ENCODE measurements at regions not wholly inside any gene's neighbourhood (a gene's known extent, or its start where the extent isn't known, plus 50 kb on each side); places are given as distances from the start of the nearest gene placed in this dataset.
"Not testable (repeated sequence)": the region's sequence is repeated elsewhere in the genome, so short reads cannot be mapped to it uniquely, and the experiment has no call there.

DNA sequence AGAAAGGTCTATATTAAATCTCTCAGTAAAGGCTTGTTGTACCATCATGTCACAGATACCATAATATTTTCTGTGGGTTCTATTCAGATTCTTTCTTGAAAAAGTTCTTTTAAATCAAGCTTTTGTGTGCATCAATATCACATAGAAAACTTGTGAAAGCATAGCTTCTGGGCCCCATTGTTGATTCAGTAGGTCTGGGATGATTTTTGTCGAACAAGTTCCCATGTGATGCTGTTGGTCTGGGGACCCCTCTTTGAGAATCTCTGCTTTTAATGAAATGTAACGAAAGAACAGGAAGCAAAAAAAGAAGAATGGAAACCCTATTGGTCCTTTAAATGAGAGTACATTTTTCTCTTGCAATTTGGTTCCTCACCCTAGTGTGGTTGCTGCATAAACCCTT lies 597.7 kb upstream of the CITED2 start:
- no peak for DNase-seq (ENCODE audit: low read depth in 2 of 2)

DNA sequence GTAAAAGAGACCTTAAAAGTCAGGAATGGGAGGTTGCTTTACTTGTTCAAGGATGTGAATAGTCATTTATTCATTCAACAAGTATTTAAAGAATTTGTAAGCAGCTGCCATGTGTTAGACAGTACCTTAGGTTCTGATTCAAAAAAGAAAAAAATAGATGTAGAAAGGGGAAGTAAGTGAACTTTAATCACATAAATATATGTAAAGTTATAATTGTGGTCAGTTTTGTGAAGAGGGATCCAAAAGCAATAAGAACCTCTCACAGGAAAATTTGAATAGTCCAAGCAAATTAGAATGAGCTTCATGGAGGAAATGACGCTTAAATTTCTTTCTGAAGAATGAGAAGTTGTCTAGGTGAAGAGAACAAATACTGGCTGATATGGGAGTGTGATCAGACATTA lies 596.1 kb upstream of the CITED2 start:
- no peak for DNase-seq (ENCODE audit: low read depth in 2 of 2)

DNA sequence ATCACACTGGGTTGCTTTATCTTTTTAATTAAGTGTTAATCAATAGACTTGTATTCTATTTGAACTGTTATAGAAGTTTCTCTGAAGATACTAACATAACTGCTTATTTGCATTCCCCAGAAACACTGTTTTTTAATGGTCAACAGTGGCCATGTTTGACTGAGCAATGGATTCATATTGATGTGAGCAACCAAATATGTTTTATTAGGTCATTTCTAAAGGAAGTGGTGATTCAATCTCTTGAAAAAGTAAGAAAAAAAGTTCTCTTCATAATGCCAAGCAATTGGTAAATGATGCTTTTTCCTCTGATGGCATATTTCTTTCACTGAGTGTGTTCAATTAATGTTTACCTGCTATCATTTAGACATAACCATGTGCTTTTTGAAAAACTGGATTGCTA lies 593.0 kb upstream of the CITED2 start:
- DNase-seq (ENCODE audit: low read depth in 2 of 2), result no peak

DNA sequence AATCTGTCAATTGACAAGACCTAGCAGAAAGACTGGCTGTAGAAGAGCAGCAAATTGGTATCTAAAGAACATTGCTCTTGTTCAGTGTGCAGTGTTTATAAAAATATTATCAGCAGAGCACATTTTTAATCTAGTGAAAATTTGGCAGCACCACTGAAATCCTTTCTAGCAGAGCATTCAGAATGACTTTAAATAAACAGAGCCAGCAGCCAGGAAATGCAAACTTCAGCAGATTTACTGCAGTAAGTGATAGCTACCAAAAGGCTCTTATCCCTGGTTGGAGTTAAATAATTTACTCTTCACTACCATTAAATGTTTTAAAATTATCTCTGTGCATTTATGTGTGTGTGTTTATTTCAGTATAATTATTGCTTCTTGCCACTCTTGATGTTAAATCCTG lies 590.9 kb upstream of the CITED2 start:
- no peak for DNase-seq (ENCODE audit: low read depth in 2 of 2)

DNA sequence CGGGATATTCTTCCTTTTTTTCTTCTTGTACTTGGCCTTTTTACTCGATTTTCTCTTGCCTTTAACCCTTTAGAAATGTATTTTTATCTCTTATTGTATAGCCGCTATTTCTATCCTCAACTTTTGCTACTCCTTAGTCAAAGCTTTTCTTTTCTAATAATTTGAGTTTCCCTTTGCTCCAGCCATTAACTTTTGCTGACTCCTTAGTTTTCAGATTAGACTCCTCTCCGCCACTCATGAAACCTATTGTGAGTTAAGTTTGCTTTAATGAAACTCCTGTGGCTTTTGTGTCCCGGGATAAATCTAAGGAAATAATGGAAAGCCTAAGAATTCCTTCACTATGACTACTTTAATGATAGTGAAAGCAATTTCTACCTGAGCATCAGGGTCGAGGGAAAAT lies 590.3 kb upstream of the CITED2 start:
- DNase-seq (ENCODE audit: low read depth in 2 of 2), result no peak

DNA sequence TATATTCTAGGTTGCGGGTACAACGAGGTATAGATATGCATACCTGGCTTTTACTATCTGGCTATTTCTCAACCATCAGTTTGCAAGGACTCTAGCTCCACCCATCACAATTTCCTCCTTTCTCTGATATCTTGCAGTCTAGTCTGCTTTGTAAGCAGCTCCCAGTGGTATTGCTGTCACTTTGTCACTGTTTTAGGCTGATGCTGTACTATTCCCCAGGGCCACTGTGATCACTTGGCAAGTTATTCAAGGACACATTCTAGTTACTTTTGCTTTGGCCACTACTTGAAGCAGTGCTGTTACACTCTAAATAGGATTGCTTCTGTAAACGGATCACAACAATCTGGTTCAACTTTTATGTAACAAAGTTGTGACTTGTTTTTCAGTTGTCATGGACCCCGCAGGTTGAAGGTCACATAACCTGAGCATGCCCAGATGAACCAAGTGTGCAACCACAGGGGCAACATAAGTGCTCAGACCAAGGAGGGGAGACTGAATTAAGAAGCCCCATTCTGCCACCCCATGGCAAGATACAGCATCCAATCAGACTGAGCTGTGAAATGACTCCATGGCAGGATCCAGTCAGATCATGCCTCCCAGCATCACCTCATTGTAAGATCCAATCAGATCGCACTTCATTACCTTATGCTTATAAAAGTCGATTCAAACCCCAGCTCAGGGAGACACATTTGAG lies 588.4 kb upstream of the CITED2 start:
- DNase-seq (ENCODE audit: low read depth in 2 of 2), result no peak

DNA sequence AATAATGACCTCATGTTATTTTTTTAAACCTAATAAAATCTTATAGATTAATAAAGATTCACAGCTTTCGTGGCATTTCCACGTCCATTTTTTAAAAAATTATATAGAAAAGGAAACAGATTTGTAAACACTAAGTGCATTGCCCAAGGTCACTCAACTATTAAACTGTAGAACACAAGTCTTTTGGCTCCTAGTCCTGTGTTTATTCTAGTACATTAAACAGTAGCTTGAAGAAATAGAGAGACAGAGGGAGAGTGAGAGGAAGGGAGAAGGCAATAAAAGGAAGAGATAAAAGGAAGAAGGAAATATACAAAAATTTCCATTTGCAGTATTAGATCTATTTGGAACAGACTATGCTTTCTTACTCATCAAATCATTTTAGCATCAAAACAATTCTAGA lies 586.7 kb upstream of the CITED2 start:
- no peak for DNase-seq (ENCODE audit: low read depth in 2 of 2)

DNA sequence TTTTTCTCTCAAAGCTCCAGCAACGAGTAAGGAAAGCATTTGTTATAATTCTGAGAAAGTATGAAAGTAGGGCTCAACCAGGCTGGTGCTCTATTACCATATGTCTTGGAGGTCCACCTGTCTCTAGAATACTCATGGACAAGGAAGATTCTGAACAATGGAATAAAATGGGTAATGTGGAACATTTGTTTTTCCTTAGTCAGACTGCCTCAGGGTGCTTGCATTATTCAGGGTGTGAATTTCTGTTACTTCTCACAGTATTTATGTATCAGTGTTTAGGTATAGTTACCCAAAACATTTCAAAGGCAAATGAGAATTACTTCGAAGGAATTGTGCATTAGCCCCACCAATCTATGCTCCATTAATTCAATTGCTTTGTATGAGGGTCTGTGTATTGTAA lies 586.2 kb upstream of the CITED2 start:
- no peak for DNase-seq (ENCODE audit: low read depth in 2 of 2)

DNA sequence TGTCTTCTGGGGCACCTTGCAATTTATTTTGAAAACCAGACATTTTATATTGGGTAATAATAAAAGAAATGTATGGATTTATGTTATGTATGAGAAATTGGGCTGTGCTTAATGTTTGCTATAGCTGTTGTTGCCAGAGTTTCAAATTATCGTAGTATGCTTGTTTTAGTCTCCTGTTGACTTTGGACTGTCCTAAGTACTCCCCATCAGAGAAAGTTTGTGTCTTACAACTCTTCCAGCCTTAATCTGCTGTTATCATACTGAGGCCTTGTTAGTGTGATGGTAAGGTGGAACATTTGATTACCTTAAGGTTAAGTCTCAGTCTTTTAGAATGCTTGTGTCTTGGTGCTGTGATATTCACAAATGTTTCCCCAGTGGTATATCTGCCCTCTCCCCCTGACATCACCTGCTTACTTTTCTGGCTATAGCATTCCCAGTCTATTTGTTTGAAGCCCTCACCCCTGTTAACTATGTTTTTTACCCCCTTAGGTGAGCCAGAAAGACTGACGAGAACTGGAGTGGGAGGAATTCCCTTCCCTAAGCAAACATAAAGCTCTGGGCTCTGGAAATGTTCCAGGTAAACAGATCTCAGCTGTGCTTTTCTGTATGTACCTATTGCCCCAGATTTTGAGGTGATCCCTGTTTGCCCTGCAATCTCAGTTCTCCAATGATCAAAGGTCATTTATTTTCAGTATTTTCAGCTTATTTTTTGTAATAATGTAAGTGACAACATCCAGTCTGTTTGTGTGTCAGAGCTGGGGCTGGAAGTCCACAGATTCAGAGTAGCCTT lies 581.1 kb upstream of the CITED2 start:
- DNase-seq (ENCODE audit: low read depth in 2 of 2), result no peak

DNA sequence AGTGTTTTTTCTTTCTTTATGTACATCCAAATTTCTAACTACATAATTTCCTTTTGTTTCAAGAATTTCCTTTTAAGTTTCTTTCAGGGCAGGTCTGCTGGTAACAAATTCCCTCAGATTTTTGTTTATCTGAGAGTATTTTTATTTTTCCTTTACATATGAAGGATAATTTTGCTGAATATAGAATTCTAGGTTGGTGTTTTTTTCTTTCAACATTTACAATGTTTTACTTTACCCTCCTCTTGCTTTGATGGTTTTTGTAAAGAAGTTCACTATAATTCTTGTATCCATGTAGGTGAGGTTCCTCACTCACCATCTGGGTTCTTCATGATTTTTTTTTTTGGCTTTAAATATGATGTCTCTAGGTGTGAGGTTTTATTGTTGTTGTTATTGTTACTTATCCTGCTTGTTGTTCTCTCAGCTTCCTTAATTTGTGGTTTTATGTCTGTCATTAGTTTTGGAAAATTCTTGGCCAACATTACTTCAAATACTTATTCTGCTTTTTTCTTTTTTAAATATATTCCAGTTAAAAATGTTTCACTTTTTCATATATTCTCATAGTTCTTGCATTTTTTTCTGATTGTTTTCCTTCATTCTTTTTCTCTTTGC lies 580.1 kb upstream of the CITED2 start:
- no peak for DNase-seq (ENCODE audit: low read depth in 2 of 2)

DNA sequence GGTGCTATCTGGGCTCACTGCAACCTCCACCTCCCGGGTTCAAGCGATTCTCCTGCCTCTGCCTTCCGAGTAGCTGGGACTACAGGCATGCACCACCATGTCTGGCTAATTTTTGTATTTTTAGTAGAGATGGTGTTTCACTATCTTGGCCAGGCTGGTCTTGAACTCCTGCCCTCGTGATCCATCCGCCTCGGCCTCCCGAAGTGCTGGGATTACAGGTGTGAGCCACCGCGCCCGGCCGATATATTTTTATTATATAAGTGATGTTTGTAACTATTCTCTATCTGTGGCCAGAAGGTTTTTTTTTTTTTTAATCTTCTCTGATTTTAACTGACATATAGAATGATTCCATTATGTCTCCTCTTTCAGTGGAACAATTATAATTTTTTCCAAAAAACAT lies 579.3 kb upstream of the CITED2 start:
- DNase-seq (ENCODE audit: low read depth in 2 of 2), result not testable (repeated sequence)

DNA sequence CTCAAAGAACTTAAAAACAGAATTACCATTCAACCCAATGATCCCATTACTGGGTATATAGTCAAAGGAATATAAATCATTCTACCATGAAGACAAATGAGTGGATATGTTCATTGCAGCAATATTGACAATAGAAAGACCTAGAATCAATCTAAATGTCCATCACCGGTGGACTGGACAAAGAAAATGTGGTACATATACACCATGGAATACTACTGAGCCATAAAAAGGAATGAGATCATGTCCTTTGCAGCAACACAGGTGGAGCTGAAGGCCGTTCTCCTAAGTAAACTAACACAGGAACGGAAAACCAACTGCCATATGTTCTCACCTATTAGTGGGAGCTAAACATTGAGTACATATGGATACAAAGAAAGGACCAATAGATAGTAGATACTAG lies 576.7 kb upstream of the CITED2 start:
- no peak for DNase-seq (ENCODE audit: low read depth in 2 of 2)

DNA sequence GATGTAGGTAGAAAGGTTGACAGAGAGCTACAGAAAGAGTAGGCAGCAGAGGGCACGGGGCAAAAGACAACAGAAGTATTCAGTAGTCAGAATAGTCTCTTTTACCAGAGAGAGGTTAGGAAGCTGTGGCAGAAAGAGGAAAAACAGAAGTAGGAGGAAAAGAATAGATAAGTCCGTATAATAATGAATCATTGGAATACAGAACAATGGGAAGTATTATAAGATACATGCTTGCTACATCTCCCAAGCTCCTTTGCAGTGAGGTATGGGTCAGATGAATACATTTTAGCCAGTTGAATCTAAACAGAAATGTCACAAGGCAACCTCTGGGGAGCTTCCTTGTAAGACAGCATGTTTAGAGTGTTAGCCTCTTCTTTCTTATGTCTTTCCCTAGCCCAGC lies 570.5 kb upstream of the CITED2 start:
- DNase-seq (ENCODE audit: low read depth in 2 of 2), result no peak

DNA sequence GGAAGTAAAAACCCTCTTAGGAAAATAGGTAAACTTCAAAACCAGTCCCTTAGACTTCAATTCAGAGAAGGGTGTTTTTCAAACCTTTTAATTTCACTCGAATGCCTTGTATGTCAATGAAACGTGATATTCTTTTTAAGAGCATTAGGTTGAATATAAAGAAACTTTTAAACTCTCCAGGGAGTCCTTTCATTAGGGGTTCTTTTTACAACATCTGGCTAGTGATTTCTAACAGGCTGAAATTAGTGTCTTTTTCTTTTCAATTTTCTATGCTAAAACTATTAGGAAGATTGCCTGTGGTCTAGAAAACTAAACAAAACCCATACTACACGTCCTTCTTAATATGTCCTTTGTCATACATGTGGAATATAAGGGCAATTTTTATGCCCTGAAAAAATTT lies 569.7 kb upstream of the CITED2 start:
- no peak for DNase-seq (ENCODE audit: low read depth in 2 of 2)

DNA sequence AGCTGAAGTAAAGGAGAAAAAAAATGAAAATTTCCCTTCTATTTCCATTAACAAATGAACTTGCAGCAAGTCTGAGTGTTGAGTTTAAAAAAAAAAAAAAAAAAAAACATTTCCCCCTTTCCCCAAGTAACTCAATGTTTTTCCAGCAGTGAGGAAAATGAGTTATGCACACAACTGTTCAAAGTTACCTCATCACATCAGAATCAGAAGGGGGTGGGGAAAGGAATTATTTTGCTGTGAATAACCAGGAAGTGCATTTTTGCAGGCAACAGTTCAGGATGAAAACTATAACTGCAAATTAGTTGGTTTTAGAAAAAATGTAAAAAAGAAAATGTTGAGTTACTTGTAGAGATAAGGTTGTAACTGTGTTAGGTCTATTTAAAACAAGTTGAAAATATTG lies 568.9 kb upstream of the CITED2 start:
- DNase-seq (ENCODE audit: low read depth in 2 of 2), result no peak

DNA sequence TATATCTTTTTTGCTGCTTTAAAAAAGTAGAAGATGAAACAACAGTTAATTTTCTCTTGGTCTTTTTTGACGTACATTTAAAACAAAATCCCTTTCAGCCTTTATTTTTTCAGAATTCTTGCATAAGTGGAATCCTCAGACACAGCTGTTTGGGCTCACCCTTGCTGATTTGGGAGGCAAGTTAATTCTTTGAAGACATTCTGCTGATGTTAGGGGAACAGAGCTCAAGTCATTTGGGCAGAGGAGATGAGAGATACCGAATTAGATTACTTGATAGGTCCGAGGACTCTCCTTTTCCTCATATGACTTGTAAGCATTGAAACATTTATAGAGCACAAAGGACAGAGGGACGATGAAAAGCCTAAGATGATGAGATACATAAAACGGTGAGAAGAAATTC lies 567.9 kb upstream of the CITED2 start:
- no peak for DNase-seq (ENCODE audit: low read depth in 2 of 2)

DNA sequence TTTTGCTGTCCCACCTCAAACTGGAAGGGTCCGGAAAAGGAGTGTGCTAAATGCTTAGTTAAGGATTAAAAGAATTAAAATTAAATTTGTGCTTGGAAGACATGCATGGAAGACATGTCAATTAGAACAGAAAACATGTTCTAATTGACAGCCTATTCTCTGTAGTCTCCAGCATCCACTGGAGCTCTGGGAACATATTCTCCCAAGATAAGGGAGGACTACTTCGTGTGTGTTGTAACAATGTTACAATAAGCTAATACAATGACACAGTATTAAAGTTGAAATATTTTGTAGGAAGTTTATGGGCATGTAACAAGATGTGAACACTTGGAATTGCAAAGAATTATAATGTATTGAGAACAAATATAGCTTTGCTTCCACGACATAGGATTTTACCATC lies 567.4 kb upstream of the CITED2 start:
- no peak for DNase-seq (ENCODE audit: low read depth in 2 of 2)

DNA sequence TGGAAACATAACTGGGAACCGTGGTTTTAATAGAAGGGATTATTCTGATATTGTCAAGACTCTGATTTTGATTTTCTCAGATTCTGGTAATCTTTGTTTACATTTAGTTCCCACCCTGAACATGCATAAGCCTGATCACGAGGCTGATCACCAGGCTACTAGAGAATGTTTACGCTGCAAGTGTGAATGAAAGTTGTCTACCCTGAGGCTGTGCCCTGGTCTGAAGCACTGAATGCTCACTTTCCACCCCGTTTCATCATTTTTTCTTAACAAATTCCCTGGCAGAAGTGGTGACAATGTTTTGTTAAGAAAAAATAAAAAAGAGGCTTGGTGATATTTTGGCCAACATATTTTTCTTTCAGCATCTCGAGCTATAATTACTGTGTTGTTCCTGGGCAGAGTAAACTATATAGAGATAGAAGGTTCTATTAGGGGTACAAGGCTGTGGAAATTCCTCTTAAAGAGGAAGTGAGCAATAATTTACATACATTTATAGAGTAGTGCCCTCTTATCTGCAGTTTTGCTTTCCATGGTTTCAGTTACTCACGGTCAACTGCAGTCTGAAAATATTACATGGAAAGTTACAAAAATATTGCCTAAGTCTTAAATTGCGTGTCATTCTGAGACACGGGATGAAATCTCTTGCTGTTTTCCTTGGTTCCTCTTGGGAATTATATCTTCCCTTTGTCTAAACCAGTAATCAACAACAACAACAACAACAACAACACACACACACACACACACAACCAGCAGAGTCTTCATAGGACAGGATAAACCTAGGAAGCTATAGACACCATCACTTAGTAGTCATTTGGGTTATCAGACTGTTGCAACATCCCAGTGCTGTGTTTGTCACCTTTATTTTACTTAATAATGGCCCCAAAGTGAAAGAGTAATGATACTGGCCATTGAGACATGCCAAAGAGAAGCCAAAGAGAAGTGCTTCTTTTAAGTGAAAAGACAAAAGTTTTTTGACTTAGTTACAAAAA lies 566.6 kb upstream of the CITED2 start:
- no peak for DNase-seq (ENCODE audit: low read depth in 2 of 2)

DNA sequence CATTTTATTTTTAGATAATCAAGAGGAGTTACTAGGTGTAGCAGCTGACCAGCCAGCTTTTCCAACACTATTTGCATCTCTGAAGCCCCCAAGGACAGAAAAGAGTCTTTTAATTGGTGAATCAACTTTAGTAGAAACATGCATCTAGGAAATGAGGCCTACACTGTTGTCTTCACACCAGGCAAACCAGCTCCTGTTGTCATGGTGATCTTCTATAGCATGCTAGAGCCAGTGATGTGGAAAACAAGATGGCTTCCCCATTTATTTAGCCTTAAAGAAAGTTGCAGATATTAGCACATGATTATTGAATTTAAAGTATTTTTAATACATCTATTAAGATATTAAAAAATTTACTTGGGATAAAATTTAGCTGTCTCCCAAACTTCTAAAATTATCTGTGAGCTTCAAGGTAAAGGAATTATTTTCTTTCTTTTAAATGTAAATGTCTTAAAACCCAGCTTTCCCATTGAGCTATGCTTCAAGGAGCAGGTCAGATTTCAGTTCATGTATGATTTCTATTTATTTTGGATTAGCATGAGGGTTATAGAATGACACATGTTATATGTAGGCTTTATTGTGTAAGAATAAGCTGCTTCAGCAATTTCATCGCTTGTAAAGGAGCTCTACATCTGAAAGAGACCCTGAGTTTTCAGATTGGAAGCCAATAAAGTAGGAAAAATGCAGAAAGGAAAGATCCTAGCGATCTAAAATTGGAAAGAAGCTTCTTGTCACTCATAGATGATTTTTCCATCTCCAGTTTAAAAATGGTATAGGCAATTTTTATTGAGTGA lies 564.9 kb upstream of the CITED2 start:
- DNase-seq (ENCODE audit: low read depth in 2 of 2), result no peak

DNA sequence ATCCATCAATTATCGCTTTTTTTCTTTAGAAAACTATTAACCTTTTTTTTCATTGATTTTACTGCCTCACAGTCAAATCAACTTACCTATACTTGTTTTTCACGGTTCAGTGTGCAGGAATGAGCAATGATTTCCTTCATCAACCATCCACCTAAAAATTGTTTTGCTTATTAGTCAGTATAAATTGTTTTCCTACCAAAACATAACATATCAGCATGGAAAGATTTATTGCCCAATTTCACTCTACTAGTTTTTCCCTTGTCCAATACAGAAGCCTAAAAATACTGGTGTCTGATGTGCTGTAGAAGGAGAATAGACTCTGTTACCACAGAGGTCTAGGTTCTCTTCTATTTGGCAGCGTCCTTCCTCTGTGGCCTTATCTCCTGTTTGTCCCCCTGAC lies 558.2 kb upstream of the CITED2 start:
- no peak for DNase-seq (ENCODE audit: low read depth in 2 of 2)

DNA sequence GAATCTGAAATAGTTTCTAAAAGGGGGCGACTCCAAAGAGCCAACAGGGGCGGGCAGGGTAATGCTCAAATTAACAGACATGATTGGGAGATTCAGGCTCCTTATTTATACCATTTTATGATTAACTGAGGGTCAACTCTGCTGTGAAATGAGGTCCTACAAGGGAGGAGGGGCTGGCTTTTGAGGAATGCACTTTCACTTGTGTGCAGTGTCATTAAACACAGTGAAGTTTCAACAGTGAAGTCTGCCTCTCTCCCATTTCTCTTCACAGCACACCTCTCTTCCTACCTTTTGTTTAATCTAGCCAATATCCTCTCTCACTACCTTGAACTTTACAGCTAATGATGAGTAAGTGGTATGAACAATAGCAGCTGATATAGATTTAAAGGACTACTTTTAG lies 557.3 kb upstream of the CITED2 start:
- DNase-seq (ENCODE audit: low read depth in 2 of 2), result no peak
